Activated CD8-positive, alpha-beta T cell treated with anti-CD3 and anti-CD28 coated beads for 36 hours (primary cell): ENCODE measurements at regions not wholly inside any gene's neighbourhood (a gene's known extent, or its start where the extent isn't known, plus 50 kb on each side); places are given as distances from the start of the nearest gene placed in this dataset.

Source experiments
- ATAC-seq: fragments of 200-7000 bp; cut with Tn5 transposase; one replicate; pipeline ENCODE4 v1.10.0; 2021; ENCODE audit warnings: mild to moderate bottlenecking, moderate library complexity
- CTCF ChIA-PET: fragments of 350-600 bp; sonication (Branson Sonifier 250); formaldehyde crosslinking; loops from one replicate; lab custom pipeline; 2021; ENCODE audit warnings: antibody characterized with exemption; lab: Charles Lee
- POLR2A ChIA-PET: fragments of 350-600 bp; sonication (Branson Sonifier 250); formaldehyde crosslinking; loops from one replicate; lab custom pipeline; 2021; ENCODE audit warnings: antibody characterized with exemption; lab: Charles Lee
- DNase-seq: peaks from one replicate; pipeline ENCODE4 v3.0.0-alpha.2; 2020
- H3K27ac Mint-ChIP-seq: one replicate; pipeline ENCODE4 v1.8.0; 2021; ENCODE audit warnings: mild to moderate bottlenecking, mixed read lengths
- H3K27me3 Mint-ChIP-seq: one replicate; pipeline ENCODE4 v1.8.0; 2021; ENCODE audit warnings: mixed read lengths
- H3K36me3 Mint-ChIP-seq: one replicate; pipeline ENCODE4 v1.8.0; 2021; ENCODE audit warnings: low read depth, mixed read lengths
- H3K4me1 Mint-ChIP-seq: one replicate; pipeline ENCODE4 v1.8.0; 2021; ENCODE audit warnings: low read depth, mixed read lengths
- H3K4me3 Mint-ChIP-seq: one replicate; pipeline ENCODE4 v1.8.0; 2021; ENCODE audit warnings: mild to moderate bottlenecking, moderate library complexity, mixed read lengths
- H3K9me3 Mint-ChIP-seq: one replicate; pipeline ENCODE4 v1.8.0; 2021; ENCODE audit warnings: mixed read lengths
- intact Hi-C: fragments of 100-400 bp; cut with micrococcal nuclease; formaldehyde crosslinking; loops from one replicate; pipeline ENCODE4 v1.10.0; 2022
- TF ChIP-seq, protein P1 (sequence below): fragments of 200-600 bp; IDR thresholded peaks from one replicate; pipeline ENCODE4 v1.8.0; 2022; ENCODE audit warnings: antibody characterized with exemption, mild to moderate bottlenecking

DNA sequence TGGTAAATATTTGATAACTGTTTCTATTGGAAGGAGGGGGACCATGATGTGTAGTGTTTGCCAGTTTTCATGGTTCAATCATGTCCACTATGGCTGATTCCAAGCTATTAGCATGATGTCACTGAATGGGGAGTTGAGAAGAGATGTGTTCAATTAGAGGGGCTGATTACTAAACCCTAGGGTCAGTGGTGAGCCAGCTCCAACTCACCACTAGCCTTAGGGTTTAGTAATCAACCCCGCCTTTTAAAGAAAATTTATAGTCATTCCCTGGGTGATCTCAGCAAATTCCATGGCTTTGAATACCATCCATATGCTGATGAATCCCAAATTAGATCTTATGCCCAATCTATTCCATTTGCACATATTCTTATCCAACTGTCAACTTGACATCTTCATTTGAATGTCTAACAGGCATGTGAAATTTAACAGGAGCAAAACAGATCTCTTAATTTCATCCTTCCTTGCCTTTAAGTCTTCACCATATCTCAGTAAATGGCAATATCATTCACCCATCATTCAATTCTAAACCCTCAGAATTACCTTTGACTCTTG lies 98.8 kb downstream of the GCNT1 start:
- Mint-ChIP-seq H3K36me3 (no peaks in the 10 kb centered on the region), H3K4me1 (peaks cover 9% of the 10 kb centered on the region), H3K27ac (no peak overlapping the region), H3K4me3 (no peak overlapping the region), H3K9me3 (no peaks in the 10 kb centered on the region), H3K27me3 (peaks cover 4% of the 10 kb centered on the region)
- CTCF ChIA-PET = interaction anchor here (0.9 kb wide), 1 partner anchor 23 kb away, joined by 3 read pairs; no protein-coding TSS in a partner anchor
- intact Hi-C loops = no loop called here
- no peak for DNase-seq
- POLR2A ChIA-PET = no interaction called here
- no peak for ATAC-seq
- TF ChIP-seq, protein P1, sequence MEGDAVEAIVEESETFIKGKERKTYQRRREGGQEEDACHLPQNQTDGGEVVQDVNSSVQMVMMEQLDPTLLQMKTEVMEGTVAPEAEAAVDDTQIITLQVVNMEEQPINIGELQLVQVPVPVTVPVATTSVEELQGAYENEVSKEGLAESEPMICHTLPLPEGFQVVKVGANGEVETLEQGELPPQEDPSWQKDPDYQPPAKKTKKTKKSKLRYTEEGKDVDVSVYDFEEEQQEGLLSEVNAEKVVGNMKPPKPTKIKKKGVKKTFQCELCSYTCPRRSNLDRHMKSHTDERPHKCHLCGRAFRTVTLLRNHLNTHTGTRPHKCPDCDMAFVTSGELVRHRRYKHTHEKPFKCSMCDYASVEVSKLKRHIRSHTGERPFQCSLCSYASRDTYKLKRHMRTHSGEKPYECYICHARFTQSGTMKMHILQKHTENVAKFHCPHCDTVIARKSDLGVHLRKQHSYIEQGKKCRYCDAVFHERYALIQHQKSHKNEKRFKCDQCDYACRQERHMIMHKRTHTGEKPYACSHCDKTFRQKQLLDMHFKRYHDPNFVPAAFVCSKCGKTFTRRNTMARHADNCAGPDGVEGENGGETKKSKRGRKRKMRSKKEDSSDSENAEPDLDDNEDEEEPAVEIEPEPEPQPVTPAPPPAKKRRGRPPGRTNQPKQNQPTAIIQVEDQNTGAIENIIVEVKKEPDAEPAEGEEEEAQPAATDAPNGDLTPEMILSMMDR = no peak

DNA sequence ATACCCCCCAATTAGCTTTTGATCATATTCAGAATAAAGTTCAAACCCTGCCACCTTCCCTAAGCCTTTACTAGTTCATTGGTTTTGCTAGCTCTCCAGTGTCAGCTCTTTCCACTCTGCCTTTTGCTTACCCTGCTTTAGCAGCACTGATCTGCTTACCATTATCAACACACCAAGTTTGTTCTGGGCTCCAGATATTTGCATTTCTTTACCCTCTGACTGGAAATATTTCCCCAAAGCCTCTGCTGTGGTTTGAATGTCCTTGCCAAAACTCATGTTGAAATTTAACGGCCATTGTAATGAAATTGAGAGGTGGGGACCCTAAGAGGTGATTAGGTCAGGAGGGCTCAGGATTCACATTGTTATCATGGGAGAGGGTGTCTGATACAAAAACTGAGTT lies 99.5 kb downstream of the GCNT1 start:
- intact Hi-C loops = no loop called here
- H3K36me3 Mint-ChIP-seq = no peaks in the 10 kb centered on the region
- no peak overlapping the region for H3K27ac Mint-ChIP-seq
- ChIA-PET POLR2A (no interaction called here), CTCF (no interaction called here)
- no peaks in the 10 kb centered on the region for H3K27me3 Mint-ChIP-seq
- H3K4me1 Mint-ChIP-seq = peaks cover 16% of the 10 kb centered on the region
- H3K4me3 Mint-ChIP-seq = no peak overlapping the region
- TF ChIP-seq, protein P1 = no peak
- DNase-seq (no peak), ATAC-seq (no peak)
- H3K9me3 Mint-ChIP-seq = no peaks in the 10 kb centered on the region

DNA sequence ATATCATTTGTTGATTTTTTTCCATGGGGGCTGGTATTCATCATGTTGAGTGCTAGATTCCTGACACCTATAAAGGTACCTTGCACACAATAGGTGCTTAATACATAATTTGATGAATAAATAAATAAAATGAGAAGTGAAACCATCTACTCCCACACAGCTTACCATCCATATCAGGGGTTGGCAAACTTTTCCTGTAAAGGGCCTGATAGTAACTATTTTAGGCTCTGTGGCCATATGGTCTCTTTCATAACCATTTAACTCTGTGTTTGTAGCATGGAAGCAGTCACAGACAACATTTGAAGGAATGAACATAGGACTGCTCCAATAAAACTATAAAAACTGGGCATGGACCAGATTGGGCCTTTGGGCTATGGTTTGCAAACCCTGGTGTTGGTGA lies 100.3 kb downstream of the GCNT1 start:
- Mint-ChIP-seq H3K27ac (no peak overlapping the region), H3K4me1 (peaks cover 21% of the 10 kb centered on the region), H3K36me3 (no peaks in the 10 kb centered on the region), H3K27me3 (no peaks in the 10 kb centered on the region), H3K9me3 (no peaks in the 10 kb centered on the region), H3K4me3 (no peak overlapping the region)
- TF ChIP-seq, protein P1 = no peak
- CTCF ChIA-PET = no interaction called here
- ATAC-seq (no peak), DNase-seq (no peak)
- intact Hi-C loops = no loop called here
- POLR2A ChIA-PET = no interaction called here

DNA sequence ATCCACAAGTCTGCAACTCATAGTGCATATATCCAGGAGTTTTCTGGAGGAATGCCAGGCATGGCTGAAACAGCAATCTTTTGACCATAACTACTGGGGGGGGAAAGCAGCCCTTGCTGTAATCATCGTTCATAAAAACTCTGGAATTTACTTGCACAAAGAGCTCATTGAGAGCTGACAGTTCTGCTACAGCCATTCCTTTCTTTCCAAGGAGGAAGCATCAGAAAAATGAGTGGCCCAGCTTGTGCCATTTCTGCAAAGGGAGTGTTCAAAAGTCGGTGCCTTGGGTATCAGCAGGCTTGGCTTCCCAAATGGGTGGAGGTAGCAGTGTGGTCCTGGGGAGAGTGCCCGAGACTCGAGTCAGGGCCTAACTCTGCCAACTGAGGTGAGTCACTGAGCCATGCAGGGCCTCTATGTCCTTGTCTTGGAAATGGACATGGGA lies 101.5 kb downstream of the GCNT1 start:
- Mint-ChIP-seq H3K9me3 (no peaks in the 10 kb centered on the region), H3K4me1 (peaks cover 22% of the 10 kb centered on the region), H3K36me3 (no peaks in the 10 kb centered on the region), H3K27me3 (no peaks in the 10 kb centered on the region), H3K27ac (no peak overlapping the region), H3K4me3 (no peak overlapping the region)
- intact Hi-C loops = no loop called here
- DNase-seq = no peak
- TF ChIP-seq, protein P1 = no peak
- POLR2A ChIA-PET = no interaction called here
- ATAC-seq = no peak
- CTCF ChIA-PET = interaction anchor here (1.1 kb wide), 1 partner anchor 18 kb away, joined by 4 read pairs; no protein-coding TSS in a partner anchor

DNA sequence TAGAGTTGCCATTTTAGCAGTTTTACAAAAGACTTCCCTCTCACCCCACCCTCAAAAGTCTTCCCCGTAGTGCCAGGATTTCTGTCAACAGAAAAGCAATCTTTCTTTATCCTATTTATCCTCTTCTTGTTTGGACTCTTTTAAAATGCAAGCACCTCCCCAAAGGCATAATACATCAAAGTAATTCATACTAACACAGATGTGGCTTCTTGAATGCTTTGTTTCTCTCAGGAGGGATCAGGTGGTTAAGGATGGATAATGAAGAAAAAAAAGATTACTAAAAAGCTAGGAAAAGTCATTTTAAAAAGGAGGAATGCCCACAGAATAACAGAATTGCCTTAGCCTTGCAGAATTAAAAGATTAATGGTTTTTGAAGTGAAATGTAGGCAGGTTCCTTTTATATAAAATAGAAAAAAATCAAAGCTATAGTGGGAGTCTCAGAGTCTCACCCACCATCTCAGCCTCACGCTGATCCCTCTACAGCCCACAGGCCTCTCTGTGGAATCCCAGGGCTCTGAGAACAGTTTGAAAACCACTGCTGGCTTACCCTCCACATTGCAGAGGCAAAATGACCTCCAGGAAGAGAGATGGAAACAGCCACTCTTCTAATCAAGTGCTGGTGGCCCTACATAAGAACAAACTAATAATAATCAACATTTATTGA lies 102.2 kb downstream of the GCNT1 start:
- ChIA-PET POLR2A (interaction anchor here (1.2 kb wide), 1 partner anchor 109 kb away, joined by 3 read pairs; no protein-coding TSS in a partner anchor), CTCF (interaction anchor here (1.0 to 1.5 kb wide), 2 partner anchors 15 to 23 kb away, joined by 3 read pairs; no protein-coding TSS in a partner anchor)
- Mint-ChIP-seq H3K27ac (no peak overlapping the region), H3K36me3 (no peaks in the 10 kb centered on the region), H3K4me3 (no peak overlapping the region), H3K4me1 (peaks cover 22% of the 10 kb centered on the region), H3K27me3 (no peaks in the 10 kb centered on the region), H3K9me3 (no peaks in the 10 kb centered on the region)
- intact Hi-C loops = no loop called here
- TF ChIP-seq, protein P1 = no peak
- no peak for DNase-seq
- no peak for ATAC-seq
